NCI-H2196 treated with DMSO at 0.1 percent for 48 hours (cell line): ENCODE measurements at regions not wholly inside any gene's neighbourhood (a gene's known extent, or its start where the extent isn't known, plus 50 kb on each side); places are given as distances from the start of the nearest gene placed in this dataset.

Source experiments
- DNase-seq: peaks from one replicate; lab custom pipeline; 2025; ENCODE audit not compliant: unreplicated experiment; lab: John Stamatoyannopoulos, UW

- no peak for DNase-seq
These were observed 370.1 kb upstream of the DDHD1 start for GRCh38 chr14:53523226-53523625.

- no peak for DNase-seq
These were observed 367.2 kb upstream of the DDHD1 start for GRCh38 chr14:53520078-53520928.

GRCh38 chr14:53519137-53519536, 366.0 kb upstream of the DDHD1 start:
- no peak for DNase-seq

GRCh38 chr14:53517270-53517960, 364.3 kb upstream of the DDHD1 start:
- no peak for DNase-seq

GRCh38 chr14:53516261-53516774, 363.2 kb upstream of the DDHD1 start:
- DNase-seq, result no peak

- DNase-seq, result no peak
These were observed 362.2 kb upstream of the DDHD1 start for GRCh38 chr14:53515276-53515675.

GRCh38 chr14:53514197-53514596, 361.1 kb upstream of the DDHD1 start:
- DNase-seq, result no peak

GRCh38 chr14:53510281-53510912, 357.3 kb upstream of the DDHD1 start:
- no peak for DNase-seq

- DNase-seq, result no peak
These were observed 356.4 kb upstream of the DDHD1 start for GRCh38 chr14:53509276-53510244.

GRCh38 chr14:53501361-53502211, 348.5 kb upstream of the DDHD1 start:
- DNase-seq, result no peak

GRCh38 chr14:53500191-53500590, 347.1 kb upstream of the DDHD1 start:
- no peak for DNase-seq

- no peak for DNase-seq
These were observed 343.5 kb upstream of the DDHD1 start for GRCh38 chr14:53496668-53497067.

GRCh38 chr14:53495846-53496343, 342.8 kb upstream of the DDHD1 start:
- no peak for DNase-seq

- DNase-seq, result no peak
These were observed 341.5 kb upstream of the DDHD1 start for GRCh38 chr14:53494587-53494986.

- DNase-seq, result no peak
These were observed 340.7 kb upstream of the DDHD1 start for GRCh38 chr14:53493860-53494259.

- DNase-seq, result no peak
These were observed 340.2 kb upstream of the DDHD1 start for GRCh38 chr14:53493320-53493719.

- no peak for DNase-seq
These were observed 338.8 kb upstream of the DDHD1 start for GRCh38 chr14:53491884-53492277.

- DNase-seq, result no peak
These were observed 338.2 kb upstream of the DDHD1 start for GRCh38 chr14:53491256-53491883.

- DNase-seq, result no peak
These were observed 325.1 kb upstream of the DDHD1 start for GRCh38 chr14:53478174-53478573.
